ENCODE measurements at regions not wholly inside any gene's neighbourhood (a gene's known extent, or its start where the extent isn't known, plus 50 kb on each side); places are given as distances from the start of the nearest gene placed in this dataset.

- TF ChIP-seq CTCF (IDR thresholded peaks at IDR 0.05; ENCODE audit: control insufficient read depth, insufficient read depth, low read depth, low read length, missing control alignments): no peak
- DNase-seq (ENCODE audit: low read depth): no peak
- H3K4me3 ChIP-seq (ENCODE audit: control insufficient read depth, low read depth, low read length): no peak overlapping the region
Measured at GRCh38 chr7:79810916-79811315, 323.7 kb upstream of the GNAI1 start.

- peak; percentile 10 for DNase-seq (ENCODE audit: low read depth)
- no peak overlapping the region for H3K4me3 ChIP-seq (ENCODE audit: control insufficient read depth, low read depth, low read length)
- peak; percentile 62 for TF ChIP-seq CTCF (IDR thresholded peaks at IDR 0.05; ENCODE audit: control insufficient read depth, insufficient read depth, low read depth, low read length, missing control alignments)
Measured at GRCh38 chr7:79806161-79806734, 328.4 kb upstream of the GNAI1 start.

- no peak for DNase-seq (ENCODE audit: low read depth)
- no peak overlapping the region for H3K4me3 ChIP-seq (ENCODE audit: control insufficient read depth, low read depth, low read length)
- TF ChIP-seq CTCF (IDR thresholded peaks at IDR 0.05; ENCODE audit: control insufficient read depth, insufficient read depth, low read depth, low read length, missing control alignments): no peak
Measured at GRCh38 chr7:79790656-79791262, 337.3 kb upstream of the MAGI2 start.

- peak; percentile 48 for DNase-seq (ENCODE audit: low read depth)
- no peak overlapping the region for H3K4me3 ChIP-seq (ENCODE audit: control insufficient read depth, low read depth, low read length)
- no peak for TF ChIP-seq CTCF (IDR thresholded peaks at IDR 0.05; ENCODE audit: control insufficient read depth, insufficient read depth, low read depth, low read length, missing control alignments)
Measured at GRCh38 chr7:79789584-79790345, 336.3 kb upstream of the MAGI2 start.

- no peak overlapping the region for H3K4me3 ChIP-seq (ENCODE audit: control insufficient read depth, low read depth, low read length)
- TF ChIP-seq CTCF (IDR thresholded peaks at IDR 0.05; ENCODE audit: control insufficient read depth, insufficient read depth, low read depth, low read length, missing control alignments): no peak
- peak; percentile 27 for DNase-seq (ENCODE audit: low read depth)
Measured at GRCh38 chr7:79787623-79788022, 334.2 kb upstream of the MAGI2 start.

- TF ChIP-seq CTCF (IDR thresholded peaks at IDR 0.05; ENCODE audit: control insufficient read depth, insufficient read depth, low read depth, low read length, missing control alignments): no peak
- H3K4me3 ChIP-seq (ENCODE audit: control insufficient read depth, low read depth, low read length): no peak overlapping the region
- DNase-seq (ENCODE audit: low read depth): no peak
Measured at GRCh38 chr7:79787096-79787495, 333.6 kb upstream of the MAGI2 start.

Measured in AG09309 (cell line).